NB4 (cell line): ENCODE measurements at regions not wholly inside any gene's neighbourhood (a gene's known extent, or its start where the extent isn't known, plus 50 kb on each side); places are given as distances from the start of the nearest gene placed in this dataset.

ENCODE experiments used
- CTCF ChIP-seq: IDR thresholded peaks from one replicate; pipeline ENCODE4 v1.5.1; 2012; ENCODE audit warnings: low read depth, low read length
- POLR2A ChIP-seq: IDR thresholded peaks from 2 replicates; pipeline ENCODE4 v1.6.1; 2011; ENCODE audit warnings: mild to moderate bottlenecking; ENCODE audit not compliant: insufficient read length; ENCODE audit errors: extremely low read depth

- TF ChIP-seq POLR2A (no peak), CTCF (no peak)
These were observed 340.7 kb upstream of the HS3ST1 start for GRCh38 chr4:11769434-11769833.
